22Rv1 (cell line): ENCODE measurements at regions not wholly inside any gene's neighbourhood (a gene's known extent, or its start where the extent isn't known, plus 50 kb on each side); places are given as distances from the start of the nearest gene placed in this dataset.

Experiments
- ZFX ChIP-seq: fragments of 450-650 bp; IDR thresholded peaks from 2 replicates; pipeline ENCODE4 v1.6.1; 2017; ENCODE audit warnings: antibody characterized with exemption, borderline replicate concordance
- TF ChIP-seq, protein P1 (sequence below): fragments of 450-650 bp; IDR thresholded peaks from 2 replicates; pipeline ENCODE4 v1.5.1; 2017; ENCODE audit warnings: mild to moderate bottlenecking

DNA sequence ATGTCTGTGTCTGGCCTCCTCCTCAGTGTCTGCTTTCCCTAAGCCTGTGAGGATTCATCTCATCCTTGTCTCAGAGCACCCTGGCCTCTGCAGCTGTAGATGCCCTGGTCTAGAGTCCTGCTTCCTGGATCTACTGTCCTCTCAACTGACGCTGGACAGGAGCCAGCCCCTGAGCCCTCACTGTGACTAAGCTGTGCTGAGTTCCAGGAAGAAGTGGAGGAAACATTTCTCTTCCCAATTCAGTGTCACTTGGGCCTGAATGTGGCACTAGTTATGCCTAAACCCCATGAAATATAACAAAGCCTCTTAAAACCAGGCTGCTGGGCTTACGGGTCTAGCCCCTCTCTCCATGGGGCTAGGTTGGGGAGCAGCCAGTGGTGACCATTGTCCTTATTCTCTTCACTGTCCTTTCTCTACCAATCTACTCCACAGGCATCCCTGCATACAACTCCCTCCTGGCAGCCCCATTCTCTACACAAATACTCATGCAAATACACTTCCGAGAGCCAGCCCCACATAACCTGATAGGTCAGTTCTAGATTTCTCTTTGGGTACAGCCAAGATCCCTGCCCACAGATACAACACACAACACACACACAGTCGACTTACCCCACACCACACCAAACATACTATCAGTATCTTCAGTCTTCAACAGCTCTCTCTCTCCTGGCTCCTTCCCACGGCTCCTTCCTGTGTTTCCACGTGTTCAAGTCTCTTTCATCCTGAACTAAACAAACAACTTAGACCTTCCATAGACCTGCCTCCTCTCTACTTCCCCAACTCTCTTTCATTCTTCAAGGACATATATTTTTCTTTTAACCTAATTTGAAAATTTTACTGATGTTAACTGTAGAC is 220.8 kb downstream of the SNX18 start:
- TF ChIP-seq, protein P1, sequence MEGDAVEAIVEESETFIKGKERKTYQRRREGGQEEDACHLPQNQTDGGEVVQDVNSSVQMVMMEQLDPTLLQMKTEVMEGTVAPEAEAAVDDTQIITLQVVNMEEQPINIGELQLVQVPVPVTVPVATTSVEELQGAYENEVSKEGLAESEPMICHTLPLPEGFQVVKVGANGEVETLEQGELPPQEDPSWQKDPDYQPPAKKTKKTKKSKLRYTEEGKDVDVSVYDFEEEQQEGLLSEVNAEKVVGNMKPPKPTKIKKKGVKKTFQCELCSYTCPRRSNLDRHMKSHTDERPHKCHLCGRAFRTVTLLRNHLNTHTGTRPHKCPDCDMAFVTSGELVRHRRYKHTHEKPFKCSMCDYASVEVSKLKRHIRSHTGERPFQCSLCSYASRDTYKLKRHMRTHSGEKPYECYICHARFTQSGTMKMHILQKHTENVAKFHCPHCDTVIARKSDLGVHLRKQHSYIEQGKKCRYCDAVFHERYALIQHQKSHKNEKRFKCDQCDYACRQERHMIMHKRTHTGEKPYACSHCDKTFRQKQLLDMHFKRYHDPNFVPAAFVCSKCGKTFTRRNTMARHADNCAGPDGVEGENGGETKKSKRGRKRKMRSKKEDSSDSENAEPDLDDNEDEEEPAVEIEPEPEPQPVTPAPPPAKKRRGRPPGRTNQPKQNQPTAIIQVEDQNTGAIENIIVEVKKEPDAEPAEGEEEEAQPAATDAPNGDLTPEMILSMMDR = no peak
- TF ChIP-seq ZFX = no peak
